Anterior cingulate cortex (tissue), 58 donors: ENCODE measurements at regions not wholly inside any gene's neighbourhood (a gene's known extent, or its start where the extent isn't known, plus 50 kb on each side); places are given as distances from the start of the nearest gene placed in this dataset.
"Not testable (repeated sequence)": the region's sequence is repeated elsewhere in the genome, so short reads cannot be mapped to it uniquely, and the experiment has no call there.

ENCODE experiments used
- DNase-seq, 58 donors: peaks; one replicate each; lab custom pipeline; 2025; lab: John Stamatoyannopoulos, UW

DNA sequence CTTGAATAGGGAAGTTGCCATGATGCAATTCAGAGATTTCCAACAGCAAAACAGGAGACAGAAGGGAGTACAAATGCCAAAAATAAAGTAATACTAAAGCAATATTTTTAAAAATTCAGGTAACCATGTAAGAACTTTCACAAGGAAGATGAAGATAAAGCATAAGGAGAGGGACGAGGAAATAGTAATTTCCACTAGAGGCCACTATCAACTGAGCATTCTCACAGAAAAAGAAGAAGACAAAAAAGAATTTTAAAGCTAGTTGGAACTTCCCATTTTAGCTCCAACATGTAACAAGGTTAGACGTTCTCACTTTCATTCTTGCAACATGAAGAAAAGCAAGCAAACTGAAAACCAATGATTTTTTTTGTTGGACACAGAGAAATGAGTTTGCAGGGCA, 779.9 kb upstream of the CDH6 start:
- DNase-seq, result no peak

DNA sequence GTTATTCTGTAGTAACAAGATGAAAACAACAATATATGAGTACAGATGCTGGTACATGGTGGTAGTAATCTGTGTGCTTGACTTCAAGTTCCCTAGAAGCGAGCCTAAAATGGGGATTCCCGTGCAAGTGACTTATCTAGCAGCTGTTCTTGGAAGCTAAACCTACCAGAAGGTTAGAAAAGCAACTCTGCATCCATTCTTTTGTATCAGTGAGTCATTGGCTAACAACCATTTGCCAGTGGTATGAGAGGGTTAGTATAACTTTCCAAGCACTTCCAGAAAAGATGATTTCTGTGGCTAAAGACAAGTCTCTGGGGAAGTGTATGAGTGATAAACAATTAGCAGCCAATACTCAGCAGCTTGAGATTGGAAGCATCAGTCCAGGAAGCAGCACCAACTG, 787.7 kb upstream of the CDH6 start:
- no peak for DNase-seq

DNA sequence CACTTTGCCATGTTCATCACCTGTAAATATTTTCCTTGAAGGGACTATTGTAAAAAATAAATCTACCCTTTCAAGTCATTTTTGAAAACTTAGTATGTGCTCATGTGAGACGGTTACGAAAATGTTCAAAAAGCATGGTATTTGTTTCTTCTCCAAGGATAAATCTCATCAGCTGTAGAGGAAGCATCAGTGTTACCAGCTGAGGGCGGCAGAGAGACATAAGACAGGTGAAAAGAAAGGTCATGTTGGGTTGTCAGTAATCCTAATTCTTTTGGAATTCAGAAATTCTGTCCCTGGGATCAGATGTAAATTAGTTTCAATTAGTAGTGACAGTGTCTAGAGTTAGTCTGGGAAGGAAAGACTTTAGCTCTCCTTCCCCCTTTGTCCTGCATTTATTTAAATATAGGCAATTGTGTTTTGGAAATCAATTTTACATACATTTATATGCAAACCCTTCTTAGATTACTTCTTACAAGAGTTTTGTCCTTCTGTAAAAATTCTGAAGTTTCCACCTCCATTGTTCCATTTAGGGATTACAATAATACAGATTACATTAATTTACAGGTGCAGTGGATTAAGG, 791.9 kb upstream of the CDH6 start:
- peak in 14 of 58 donors; percentile 1 to 33 (median 4) for DNase-seq

DNA sequence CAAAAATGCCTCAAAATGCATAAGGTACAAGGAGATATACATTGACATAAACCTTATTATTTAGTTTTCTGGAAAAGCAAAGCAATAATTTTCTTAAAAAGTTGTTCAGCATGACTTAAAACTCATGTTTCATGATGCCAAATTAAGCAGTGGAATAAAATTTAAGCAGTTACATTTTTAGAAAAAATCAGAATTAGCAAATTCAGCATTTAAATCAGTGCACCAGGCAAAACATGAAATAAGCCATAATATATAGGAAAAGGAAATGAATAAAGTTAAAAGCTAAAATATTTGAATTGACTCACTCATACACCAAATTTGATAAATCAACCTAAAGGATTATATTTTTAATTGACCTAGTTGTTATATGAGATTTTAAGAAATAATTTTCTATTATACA, 795.1 kb upstream of the CDH6 start:
- DNase-seq, result no peak

DNA sequence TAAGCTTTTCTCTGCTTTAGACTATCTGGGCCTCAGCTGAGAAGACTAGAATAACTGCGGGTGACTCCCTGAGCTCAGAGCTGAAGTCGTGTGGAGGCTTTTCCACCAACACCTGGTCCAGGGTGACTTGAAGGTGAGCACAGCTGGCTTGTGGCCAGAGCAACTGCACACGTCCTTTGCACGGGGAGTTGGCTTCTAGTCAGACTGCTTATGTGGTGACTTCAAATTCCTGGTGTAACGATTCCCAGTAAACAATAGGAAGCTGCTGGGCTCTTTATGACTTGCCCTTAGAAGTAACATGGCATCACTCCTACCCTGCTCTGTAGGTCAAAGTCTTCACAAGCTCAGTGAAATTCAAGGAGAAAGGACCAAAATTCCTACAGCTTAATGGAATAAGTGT, 800.6 kb upstream of the CDH6 start:
- no peak for DNase-seq

DNA sequence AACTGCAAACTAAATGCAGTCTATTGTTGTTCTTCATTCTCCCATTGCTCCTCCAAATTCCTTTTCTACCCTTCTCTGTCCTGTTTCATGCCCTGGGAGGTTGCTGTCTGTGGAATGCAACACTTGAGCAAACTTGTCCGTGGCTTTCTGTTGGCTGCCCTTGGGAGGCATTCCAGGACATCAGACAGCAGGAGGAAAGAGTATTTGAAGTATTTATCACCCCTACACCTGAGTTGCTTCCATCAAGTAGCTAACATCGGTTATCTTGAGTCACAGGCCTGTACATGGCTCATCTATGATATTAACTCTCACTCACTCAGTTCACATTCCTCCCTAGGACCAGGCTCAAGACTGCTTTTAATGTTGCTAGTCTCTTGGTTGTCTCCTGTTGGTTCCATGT, 803.4 kb upstream of the CDH6 start:
- no peak for DNase-seq

DNA sequence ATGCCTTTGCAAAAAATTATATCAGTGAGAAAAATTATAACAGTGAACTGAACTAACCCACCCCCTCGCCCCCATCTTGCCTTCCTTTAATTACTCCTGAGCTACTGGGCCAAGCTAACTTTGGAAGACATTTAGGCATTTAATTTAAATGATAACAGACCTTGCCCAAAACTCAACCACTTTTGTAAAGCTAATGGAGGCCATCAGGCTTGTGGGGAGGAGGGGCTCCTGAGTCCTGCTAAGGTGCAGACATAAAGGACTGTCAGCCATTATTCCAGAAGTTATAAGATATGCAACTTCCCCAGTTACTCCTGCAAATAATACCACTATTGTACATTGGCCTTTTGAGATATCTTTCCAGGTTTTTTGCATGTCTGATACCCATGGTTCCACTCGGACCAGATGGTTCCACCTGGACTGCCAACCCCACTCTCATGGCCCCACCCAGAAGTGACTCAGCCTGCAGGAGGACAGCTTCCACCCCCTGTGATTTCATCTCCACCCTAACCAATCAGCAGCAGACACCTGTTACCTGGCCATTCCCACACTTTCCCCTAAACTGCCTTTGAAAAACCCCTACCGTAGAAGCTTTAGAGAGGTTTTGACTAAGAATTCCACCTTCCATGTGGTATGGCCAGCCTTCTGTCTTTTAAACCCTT, 805.4 kb upstream of the CDH6 start:
- DNase-seq, result no peak

DNA sequence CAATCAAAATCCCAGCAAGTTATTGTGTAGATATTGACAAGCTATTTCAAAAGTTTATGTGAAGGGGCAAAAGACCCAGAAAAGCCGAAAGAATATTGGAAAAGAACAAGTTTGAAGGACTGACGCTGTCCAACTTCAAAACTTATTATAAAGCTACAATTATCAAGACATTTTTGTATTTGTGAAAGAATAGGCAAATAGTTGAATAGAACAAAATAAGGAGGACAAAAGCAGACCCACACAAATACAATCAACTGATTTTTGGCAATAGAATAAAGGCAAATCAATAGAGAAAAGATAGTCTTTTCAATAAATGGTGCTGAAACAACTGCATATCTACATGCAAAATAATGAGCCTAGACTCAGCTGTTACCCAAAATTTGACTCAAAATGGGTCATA, 807.7 kb upstream of the CDH6 start:
- no peak for DNase-seq

DNA sequence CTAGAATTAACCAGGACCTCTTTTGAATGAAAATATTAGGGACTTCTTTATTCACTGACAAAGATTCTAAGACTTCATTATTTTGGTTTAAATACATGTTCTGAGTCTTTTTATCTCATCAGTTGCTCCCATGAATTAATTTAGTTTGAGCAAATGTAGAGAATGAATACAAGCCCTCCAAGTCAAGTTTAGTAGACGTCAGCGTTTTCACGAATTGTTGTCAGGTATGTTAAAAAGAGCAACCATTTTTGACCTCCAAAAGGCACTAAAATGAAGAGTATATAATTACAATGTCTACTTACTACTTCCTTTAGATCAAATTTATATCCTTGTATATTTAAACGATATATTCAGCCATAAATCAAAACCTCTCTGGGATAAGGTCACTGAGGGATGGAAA, 809.3 kb upstream of the CDH6 start:
- DNase-seq, result no peak

DNA sequence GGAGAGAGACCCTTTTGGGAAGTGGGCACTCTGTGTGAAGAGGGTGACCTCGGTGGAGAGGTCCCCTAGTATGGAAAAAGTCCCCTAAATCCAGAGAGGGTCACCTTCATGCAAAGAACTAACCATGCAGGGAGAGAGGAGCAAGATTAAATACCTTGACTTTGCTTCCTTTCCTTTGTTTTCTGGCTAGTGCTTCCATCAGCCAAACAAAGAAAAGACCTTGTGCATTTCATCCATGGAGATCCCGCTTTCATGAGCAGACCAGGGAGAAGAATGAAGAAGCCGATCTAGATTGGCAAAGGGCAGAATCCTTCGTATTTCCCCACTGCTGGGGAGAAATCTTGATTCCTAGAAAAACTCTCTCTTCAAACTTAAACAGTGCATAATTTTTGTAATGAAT, 813.3 kb upstream of the CDH6 start:
- DNase-seq, result no peak

DNA sequence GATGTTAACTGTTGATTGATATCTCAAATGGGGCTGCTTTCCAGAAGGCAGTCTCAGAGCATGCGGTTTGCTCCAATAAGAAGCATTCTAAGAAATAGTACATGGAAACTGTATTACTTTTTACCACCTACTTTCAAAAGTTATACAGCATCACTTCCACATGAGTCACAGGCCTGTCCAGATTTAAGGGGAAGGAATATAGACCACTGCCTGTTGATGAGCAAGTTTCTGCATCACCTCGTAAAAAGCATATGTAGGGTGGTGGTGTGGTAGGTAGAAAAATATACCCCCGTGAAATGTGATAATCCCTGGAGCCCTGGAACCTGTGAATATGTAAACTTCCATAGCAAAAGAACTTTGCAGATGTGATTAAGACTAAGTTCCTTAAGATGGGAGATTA, 816.6 kb upstream of the CDH6 start:
- DNase-seq, result no peak

DNA sequence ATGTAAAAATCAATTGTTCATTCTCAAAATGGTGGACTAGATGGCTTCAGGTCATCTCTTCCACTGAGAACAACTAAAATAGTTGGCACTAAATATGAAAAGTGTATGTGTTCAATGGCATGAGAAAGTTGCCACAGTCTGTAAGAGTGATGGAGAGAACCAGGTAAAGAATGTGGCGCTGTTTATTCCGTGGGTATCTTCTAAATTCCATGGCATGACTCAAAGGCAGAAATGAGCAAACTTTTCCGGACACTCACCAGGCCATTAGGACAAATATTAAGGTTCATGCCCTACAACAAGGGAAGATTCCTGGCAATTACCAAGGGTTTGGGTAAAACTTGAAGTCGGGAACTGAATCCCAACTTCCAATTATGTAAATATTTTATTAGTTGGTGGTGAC, 825.4 kb upstream of the CDH6 start:
- no peak for DNase-seq

DNA sequence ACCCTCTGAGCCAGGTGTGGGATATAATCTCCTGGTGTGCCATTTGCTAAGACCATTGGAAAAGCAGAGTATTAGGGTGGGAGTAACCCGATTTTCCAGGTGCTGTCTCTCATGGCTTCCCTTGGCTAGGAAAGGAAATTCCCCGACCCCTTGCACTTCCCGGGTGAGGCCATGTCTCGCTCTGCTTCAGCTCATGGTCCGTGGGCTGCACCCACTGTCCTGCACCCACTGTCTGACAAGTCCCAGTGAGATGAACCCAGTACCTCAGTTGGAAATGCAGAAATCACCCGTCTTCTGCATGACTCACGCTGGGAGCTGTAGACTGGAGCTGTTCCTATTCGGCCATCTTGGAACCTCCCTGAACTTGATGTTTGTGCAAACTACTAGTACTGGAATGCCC, 828.5 kb upstream of the CDH6 start:
- not testable (repeated sequence) for DNase-seq

DNA sequence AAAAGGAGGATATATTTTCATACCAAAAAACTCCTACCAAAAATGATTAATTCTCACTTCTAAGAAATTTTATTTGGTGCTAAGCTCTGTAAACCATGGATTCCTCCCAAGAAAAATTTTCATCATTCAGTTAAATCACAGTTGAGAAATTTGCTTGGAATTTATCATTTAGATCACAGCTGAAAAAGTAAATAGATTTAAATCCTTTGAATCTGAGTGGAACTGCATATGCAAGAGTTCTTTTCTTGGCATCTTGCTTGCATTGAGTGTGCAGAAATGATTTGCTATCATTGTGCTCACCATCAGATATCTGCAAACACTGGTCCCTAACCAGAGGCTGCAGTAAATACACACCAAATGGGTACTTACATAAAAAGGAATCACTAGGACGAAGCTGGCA, 836.1 kb upstream of the CDH6 start:
- DNase-seq, result no peak

DNA sequence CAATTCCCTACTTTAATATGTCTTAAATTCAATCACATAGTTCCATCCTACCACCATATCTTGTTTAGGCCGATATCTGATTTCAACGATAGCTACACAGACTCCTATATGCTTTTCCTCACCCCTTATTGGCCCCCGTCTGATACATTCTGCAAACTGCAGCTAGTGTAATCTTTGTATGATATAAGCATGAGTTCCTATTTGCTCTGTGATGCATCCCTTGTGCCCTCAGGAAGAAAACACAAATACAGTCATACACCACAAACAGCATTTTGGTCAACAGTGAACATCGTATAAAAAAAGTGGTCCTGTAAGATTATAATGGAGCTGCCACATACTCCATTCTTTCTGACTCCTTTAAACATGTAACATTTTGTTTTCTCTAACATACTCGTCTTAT, 837.8 kb upstream of the CDH6 start:
- no peak for DNase-seq

DNA sequence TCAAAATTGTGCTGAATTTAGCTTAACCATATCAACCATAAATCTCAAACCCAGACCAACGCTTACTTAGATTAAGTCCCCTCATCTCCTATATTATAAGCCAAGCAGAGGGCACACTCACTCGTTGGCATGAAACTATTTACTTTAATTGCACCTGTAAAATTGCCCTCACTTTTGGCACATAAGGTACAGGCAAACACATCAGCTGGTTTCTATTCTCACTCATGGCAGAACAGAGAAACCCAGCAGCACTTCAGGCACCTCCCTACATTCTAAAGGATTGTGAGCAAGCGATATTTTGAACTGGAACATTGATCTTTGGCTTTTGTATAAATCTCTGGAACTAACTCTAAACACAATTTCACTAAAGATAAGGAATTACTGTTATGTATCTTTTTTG, 845.6 kb upstream of the CDH6 start:
- DNase-seq, result no peak

DNA sequence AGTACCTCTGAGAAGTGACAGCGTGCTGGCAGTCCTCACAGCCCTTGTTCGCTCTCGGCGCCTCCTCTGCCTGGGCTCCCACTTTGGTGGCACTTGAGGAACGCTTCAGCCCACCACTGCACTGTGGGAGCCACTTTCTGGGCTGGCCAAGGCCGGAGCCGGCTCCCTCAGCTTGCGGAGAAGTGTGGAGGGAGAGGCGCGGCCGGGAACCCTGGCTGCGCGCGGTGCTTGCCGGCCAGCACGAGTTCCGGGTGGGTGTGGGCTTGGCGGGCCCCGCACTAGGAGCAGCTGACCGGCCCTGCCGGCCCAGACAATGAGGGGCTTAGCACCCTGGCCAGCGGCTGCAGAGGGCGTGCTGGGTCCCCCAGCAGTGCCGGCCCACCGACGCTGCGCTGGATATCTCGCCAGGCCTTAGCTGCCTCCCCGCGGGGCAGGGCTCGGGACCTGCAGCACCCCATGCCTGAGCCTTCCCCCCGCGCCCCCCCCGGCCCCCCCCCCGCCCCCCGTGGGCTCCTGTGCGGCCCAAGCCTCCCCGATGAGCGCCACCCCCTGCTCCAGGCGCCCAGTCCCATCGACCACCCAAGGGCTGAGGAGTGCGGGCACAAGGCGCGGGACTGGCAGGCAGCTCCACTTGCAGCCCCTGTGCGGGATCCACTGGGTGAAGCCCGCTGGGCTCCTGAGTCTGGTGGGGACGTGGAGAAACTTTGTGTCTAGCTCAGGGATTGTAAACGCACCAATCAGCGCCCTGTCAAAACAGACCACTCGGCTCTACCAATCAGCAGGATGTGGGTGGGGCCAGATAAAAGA, 847.7 kb upstream of the CDH6 start:
- DNase-seq, result not testable (repeated sequence)

DNA sequence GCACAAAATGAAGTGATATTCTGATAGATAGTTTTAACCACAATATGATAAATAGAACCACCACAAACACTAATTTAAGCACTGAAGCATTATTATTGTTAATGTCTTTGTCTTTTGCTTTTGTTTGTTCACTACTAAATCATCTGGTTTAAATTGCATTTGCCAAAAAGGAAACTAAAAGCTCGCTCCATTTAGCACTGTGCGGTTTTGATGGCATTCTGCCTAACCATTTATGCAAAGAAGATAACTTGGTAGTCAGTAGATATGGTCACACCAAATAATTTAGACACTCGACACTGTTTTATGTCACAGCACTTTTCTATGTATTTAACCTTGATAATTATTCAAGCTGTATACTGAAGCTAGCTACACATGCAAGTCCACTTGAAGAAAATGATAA, 849.8 kb upstream of the CDH6 start:
- no peak for DNase-seq

DNA sequence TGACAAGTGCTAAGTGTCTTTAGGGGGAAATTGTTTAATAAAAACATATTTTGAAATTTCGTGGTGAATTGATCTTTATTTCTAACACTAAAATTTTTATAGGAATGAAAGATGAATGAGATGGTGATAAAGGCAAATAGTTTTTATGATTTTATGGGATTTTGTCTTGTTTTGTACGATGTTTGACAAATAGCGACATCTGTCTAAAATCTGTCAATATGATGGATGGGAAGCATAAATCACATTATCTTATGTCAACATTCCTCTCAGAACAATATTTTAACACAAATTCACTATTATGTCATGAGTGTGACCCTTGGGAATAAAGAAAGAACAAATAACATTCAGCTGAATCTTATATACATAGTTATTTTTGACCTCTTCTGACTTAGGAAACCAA, 852.0 kb upstream of the CDH6 start:
- DNase-seq, result no peak

DNA sequence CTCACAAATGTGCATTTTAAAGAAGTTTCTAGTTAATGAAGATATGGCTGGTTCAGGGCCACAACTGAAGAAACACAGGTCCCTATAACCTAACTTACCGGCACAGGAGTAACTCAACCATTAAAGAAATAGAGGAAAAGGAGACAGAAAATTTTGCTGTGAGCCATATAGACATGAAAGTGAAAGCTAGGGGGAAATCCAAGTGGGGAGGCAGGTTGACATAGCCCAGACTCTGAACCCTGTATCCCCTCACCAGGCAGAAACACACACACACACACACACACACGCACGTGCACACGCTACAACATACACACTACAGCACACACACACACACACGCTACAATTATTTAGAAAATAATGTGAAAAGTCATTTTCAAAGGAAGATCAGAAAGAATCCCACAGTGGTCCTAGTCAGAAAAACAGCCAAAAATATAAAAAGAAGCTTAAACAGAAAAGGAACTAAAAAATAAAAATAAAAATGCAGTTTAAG, 856.4 kb upstream of the CDH6 start:
- DNase-seq, result no peak

DNA sequence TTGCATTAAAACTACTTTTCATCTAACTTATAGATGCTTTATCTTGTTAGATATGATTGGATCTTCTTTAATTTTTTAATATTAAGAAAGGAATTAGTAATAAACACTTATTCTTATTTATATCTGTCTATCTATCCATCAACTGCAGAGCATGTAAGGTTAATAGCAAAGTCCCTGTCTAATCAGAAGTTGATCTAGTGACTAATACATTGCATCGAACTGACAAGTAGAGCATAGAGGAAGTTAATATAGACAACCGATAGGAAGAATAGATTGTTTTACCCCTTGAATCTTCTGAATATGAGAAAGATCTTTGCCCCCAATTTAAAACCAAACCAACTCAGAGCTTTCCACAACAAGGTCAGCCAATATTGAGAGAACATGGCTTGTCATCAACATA, 862.0 kb upstream of the CDH6 start:
- DNase-seq, result no peak

DNA sequence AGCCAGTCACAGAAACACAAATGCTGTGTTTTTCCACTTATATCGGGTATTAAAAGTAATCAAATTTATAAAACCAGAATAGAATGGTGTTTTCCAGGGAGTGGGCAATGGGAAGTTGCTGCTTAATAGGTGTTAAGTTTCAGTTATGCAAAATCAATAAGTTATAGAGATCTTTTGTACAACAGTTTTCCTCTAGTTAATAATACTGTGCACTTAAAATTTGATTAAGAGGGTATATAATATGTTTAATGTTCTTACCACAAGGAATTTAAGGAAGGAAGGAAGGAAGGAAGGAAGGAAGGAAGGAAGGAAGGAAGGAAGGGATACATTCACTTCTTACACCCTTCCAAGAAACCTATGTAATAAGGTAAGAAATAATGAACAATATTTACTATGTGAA, 867.7 kb upstream of the CDH6 start:
- DNase-seq, result no peak
